ENCODE measurements at regions not wholly inside any gene's neighbourhood (a gene's known extent, or its start where the extent isn't known, plus 50 kb on each side); places are given as distances from the start of the nearest gene placed in this dataset.

DNA sequence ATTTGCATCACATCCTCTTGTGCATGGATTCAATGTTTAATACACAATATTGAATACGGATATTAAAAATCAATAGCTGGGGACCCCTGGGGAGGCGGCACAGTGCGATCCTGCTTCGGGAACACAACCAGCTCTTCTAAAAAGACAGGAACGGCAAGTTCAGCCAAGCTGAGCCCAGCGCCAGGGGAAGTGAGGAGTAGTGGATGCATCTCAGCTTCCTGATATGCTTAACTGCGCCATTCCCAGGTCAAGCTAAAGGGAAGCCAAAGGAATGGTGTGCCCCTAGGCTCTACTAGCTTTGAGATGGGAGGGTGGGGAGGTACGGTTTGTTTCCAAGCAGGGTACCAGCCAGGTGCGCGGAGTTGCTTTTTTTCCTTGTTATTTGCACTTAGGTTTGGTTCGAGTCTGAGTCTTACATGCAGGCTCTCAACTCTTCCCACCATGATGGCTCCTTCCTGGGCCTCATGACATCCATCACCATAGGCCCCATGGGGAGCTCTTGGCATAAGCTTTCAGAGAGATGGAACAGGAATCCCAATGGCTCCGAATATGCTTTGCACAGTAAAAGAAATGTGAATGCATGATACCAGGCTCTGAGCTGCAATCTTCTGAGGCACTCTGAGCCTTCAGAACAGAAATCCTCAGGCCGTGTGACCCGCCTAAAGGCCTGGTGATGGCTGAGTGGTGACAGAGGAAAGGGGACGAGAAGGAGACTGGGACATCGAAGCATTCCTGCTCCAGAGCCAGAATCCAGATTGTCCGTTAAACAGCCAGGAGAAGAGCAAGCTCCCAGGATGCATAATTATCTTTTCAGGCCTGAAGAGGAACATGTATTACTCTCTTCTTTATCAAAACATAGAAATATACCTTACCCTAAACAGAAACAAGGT lies 51.8 kb upstream of the BCOR start:
- ATAC-seq = no peak
- Histone ChIP-seq H3K4me1 (peaks cover 4 to 22% of the 10 kb centered on the region in 2 donors), H3K4me3 (no peak overlapping the region), H3K27me3 (peaks cover 0 to 31% (median 23%) of the 10 kb centered on the region in 3 donors), H3K27ac (no peak overlapping the region), H3K36me3 (no peaks in the 10 kb centered on the region), H3K9me3 (no peaks in the 10 kb centered on the region)
- in situ Hi-C loops (cut with MboI; ENCODE audit: low sequenced_read_pairs in 4 of 4) (loop anchor here in 3 of 4 donors (10.0 to 25.0 kb wide), 3 partner anchors 55 to 412 kb away; partner anchors contain the start of gene BCOR (in 1 of the 3)), intact Hi-C loops (cut with DNase I; ENCODE audit: low total_unique reads) (no loop called here)
- no peak for TF ChIP-seq POLR2A (IDR thresholded peaks at IDR 0.05)
- TF ChIP-seq, protein P1, sequence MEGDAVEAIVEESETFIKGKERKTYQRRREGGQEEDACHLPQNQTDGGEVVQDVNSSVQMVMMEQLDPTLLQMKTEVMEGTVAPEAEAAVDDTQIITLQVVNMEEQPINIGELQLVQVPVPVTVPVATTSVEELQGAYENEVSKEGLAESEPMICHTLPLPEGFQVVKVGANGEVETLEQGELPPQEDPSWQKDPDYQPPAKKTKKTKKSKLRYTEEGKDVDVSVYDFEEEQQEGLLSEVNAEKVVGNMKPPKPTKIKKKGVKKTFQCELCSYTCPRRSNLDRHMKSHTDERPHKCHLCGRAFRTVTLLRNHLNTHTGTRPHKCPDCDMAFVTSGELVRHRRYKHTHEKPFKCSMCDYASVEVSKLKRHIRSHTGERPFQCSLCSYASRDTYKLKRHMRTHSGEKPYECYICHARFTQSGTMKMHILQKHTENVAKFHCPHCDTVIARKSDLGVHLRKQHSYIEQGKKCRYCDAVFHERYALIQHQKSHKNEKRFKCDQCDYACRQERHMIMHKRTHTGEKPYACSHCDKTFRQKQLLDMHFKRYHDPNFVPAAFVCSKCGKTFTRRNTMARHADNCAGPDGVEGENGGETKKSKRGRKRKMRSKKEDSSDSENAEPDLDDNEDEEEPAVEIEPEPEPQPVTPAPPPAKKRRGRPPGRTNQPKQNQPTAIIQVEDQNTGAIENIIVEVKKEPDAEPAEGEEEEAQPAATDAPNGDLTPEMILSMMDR (IDR thresholded peaks at IDR 0.05 in 4 of 5, conservative IDR thresholded peaks at IDR 0.05 in 1 of 5) = no peak
- no peak for DNase-seq

DNA sequence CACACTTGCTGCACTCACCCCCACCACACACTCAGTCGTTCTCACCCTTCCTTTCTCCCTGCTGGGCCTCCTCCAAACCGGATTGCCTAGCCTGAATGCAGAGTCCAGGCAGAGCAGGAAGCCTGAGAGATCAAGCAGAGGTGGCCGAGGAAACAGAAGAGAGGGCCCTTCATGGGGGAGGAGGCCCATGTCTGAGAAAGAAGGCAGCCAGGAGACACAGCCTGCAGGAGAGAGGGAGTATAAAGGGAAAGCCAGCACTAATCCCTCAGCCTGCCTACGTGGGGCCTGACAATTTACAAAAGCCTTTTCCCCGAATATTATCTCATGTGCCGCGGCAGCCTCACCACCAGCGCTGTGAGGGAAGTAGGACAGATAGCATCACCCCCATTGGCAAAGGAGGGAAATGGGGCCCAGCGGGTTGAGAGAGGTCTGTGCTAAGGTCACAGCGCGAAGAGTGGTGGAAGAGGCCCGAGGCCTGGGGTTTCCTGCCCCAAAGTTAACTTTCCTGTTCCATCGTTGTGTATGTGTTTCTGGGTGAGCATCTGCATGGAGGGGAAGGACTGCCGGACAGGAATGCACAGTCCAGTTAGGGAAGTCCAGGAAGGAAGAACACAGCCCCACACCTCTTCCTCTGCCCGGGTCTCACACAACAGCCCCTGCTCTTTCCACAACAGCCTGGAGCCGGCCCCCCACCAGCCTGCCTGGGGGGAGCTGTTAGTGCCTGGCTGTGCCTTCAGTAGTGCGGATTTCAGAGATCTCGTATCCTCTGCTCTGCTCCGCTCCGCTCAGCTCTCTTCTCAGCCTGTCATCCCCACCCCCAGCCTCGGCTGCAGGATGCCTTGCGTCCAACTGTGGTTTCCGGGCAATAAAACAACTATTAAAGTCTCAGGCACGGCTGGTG lies 50.9 kb upstream of the BCOR start:
- H3K27me3 ChIP-seq = peaks cover 0 to 32% (median 23%) of the 10 kb centered on the region in 3 donors
- H3K9me3 ChIP-seq = no peaks in the 10 kb centered on the region
- no peak for TF ChIP-seq POLR2A (IDR thresholded peaks at IDR 0.05)
- TF ChIP-seq, protein P1 (IDR thresholded peaks at IDR 0.05 in 4 of 5, conservative IDR thresholded peaks at IDR 0.05 in 1 of 5) = no peak
- ATAC-seq (no peak), DNase-seq (no peak)
- peaks cover 4 to 20% of the 10 kb centered on the region in 2 donors for H3K4me1 ChIP-seq
- intact Hi-C loops (cut with DNase I; ENCODE audit: low total_unique reads) (no loop called here), in situ Hi-C loops (cut with MboI; ENCODE audit: low sequenced_read_pairs in 4 of 4) (loop anchor here in 1 of 4 donors (10.0 kb wide), 1 partner anchor 54 kb away; the partner anchor contains the start of gene BCOR)
- H3K36me3 ChIP-seq = no peaks in the 10 kb centered on the region
- no peak overlapping the region for H3K4me3 ChIP-seq
- no peak overlapping the region for H3K27ac ChIP-seq

DNA sequence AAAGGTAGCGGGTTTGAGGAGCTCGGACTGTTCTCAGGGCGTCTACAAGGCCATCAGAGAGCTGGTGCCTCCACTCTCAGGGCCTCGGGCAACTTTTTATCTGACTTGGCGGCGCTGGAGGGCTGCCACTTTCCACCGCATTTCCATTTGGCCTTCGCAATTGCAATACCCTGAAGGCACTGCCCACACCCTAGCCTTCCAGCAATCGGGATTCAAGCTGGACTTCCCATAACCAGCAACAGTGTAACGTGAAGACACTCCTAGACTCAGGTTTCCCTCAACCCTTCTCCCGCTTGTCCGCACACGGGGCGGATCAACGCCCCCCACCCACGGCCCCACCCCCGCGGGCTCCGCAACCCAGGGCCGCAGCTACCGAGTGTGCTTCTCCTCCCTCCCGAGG lies 50.2 kb upstream of the BCOR start:
- intact Hi-C loops (cut with DNase I; ENCODE audit: low total_unique reads) = no loop called here
- no peak for ATAC-seq
- no peak for TF ChIP-seq POLR2A (IDR thresholded peaks at IDR 0.05)
- TF ChIP-seq, protein P1 (IDR thresholded peaks at IDR 0.05 in 4 of 5, conservative IDR thresholded peaks at IDR 0.05 in 1 of 5) = no peak
- no peak overlapping the region for H3K4me3 ChIP-seq
- in situ Hi-C loops (cut with MboI; ENCODE audit: low sequenced_read_pairs in 4 of 4) = loop anchor here in 1 of 4 donors (10.0 kb wide), 1 partner anchor 53 kb away; the partner anchor contains the start of gene BCOR
- no peaks in the 10 kb centered on the region for H3K9me3 ChIP-seq
- H3K4me1 ChIP-seq = peaks cover 0 to 14% of the 10 kb centered on the region in 2 donors
- no peak overlapping the region for H3K27ac ChIP-seq
- H3K36me3 ChIP-seq = no peaks in the 10 kb centered on the region
- DNase-seq = no peak
- peaks cover 0 to 32% (median 23%) of the 10 kb centered on the region in 3 donors for H3K27me3 ChIP-seq
